GM23338 (cell line): ENCODE measurements at regions not wholly inside any gene's neighbourhood (a gene's known extent, or its start where the extent isn't known, plus 50 kb on each side); places are given as distances from the start of the nearest gene placed in this dataset.

Source experiments
- EZH2 ChIP-seq: fragments of 200-600 bp; sonication (generic); IDR thresholded peaks from one replicate; pipeline ENCODE4 v1.8.0; 2017; ENCODE audit warnings: antibody characterized with exemption, mild to moderate bottlenecking, low read depth; ENCODE audit not compliant: unreplicated experiment
- JUNB ChIP-seq: IDR thresholded peaks from one replicate; pipeline ENCODE4 v1.6.1; 2016; ENCODE audit warnings: antibody characterized with exemption; ENCODE audit not compliant: unreplicated experiment
- ZNF114 ChIP-seq: fragments of 250-450 bp; sonication (Bioruptor Pico); IDR thresholded peaks from 2 replicates; pipeline ENCODE4 v1.5.0; 2020; ENCODE audit warnings: mild to moderate bottlenecking, moderate library complexity
- ZNF331 ChIP-seq: fragments of 250-450 bp; sonication (Bioruptor Pico); IDR thresholded peaks from 2 replicates; pipeline ENCODE4 v1.5.0; 2020; ENCODE audit warnings: low read depth, mild to moderate bottlenecking, moderate library complexity
- TF ChIP-seq, protein P1 (sequence below), 2 experiments: fragments of 200-600 bp in 1 of 2; sonication (generic) in 1 of 2; conservative IDR thresholded peaks; 2 replicates each; pipeline versions ENCODE4 v1.5.1 to v1.6.1; 2016 to 2017; ENCODE audit warnings: antibody characterized with exemption in 2 of 2, low read depth in 2 of 2, mild to moderate bottlenecking in 2 of 2, moderate library complexity in 1 of 2
- TF ChIP-seq, protein P2 (sequence below): IDR thresholded peaks from one replicate; pipeline ENCODE4 v1.6.1; 2018; ENCODE audit warnings: antibody characterized with exemption; ENCODE audit not compliant: unreplicated experiment

DNA sequence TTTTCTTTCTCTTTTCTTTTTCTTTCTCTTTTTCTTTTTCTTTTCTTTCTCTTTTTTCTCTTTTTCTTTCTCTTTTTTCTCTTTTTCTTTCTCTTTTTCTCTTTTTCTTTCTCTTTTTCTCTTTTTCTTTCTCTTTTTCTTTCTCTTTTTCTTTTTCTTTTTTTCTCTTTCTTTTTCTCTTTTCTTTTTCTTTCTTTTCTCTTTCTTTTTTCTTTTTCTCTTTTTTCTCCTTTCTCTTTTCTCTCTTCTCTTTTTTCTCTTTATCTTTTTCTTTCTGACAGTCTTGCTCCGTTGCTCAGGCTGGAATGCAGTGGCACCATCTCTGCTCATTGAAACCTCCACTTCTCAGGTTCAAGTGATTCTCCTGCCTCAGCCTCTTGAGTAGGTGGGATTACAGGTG lies 335.7 kb downstream of the SQOR start:
- TF ChIP-seq, protein P1, sequence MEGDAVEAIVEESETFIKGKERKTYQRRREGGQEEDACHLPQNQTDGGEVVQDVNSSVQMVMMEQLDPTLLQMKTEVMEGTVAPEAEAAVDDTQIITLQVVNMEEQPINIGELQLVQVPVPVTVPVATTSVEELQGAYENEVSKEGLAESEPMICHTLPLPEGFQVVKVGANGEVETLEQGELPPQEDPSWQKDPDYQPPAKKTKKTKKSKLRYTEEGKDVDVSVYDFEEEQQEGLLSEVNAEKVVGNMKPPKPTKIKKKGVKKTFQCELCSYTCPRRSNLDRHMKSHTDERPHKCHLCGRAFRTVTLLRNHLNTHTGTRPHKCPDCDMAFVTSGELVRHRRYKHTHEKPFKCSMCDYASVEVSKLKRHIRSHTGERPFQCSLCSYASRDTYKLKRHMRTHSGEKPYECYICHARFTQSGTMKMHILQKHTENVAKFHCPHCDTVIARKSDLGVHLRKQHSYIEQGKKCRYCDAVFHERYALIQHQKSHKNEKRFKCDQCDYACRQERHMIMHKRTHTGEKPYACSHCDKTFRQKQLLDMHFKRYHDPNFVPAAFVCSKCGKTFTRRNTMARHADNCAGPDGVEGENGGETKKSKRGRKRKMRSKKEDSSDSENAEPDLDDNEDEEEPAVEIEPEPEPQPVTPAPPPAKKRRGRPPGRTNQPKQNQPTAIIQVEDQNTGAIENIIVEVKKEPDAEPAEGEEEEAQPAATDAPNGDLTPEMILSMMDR (conservative IDR thresholded peaks at IDR 0.05; ENCODE audit: low read depth in 2 of 2) = no peak
- TF ChIP-seq EZH2 (no peak), JUNB (no peak), ZNF331 (no peak), ZNF114 (CRISPR knock-in tag) (no peak)
- TF ChIP-seq, protein P2, sequence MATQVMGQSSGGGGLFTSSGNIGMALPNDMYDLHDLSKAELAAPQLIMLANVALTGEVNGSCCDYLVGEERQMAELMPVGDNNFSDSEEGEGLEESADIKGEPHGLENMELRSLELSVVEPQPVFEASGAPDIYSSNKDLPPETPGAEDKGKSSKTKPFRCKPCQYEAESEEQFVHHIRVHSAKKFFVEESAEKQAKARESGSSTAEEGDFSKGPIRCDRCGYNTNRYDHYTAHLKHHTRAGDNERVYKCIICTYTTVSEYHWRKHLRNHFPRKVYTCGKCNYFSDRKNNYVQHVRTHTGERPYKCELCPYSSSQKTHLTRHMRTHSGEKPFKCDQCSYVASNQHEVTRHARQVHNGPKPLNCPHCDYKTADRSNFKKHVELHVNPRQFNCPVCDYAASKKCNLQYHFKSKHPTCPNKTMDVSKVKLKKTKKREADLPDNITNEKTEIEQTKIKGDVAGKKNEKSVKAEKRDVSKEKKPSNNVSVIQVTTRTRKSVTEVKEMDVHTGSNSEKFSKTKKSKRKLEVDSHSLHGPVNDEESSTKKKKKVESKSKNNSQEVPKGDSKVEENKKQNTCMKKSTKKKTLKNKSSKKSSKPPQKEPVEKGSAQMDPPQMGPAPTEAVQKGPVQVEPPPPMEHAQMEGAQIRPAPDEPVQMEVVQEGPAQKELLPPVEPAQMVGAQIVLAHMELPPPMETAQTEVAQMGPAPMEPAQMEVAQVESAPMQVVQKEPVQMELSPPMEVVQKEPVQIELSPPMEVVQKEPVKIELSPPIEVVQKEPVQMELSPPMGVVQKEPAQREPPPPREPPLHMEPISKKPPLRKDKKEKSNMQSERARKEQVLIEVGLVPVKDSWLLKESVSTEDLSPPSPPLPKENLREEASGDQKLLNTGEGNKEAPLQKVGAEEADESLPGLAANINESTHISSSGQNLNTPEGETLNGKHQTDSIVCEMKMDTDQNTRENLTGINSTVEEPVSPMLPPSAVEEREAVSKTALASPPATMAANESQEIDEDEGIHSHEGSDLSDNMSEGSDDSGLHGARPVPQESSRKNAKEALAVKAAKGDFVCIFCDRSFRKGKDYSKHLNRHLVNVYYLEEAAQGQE = no peak
